GM21423 (cell line): ENCODE measurements at regions not wholly inside any gene's neighbourhood (a gene's known extent, or its start where the extent isn't known, plus 50 kb on each side); places are given as distances from the start of the nearest gene placed in this dataset.

Source experiments
- ATAC-seq: cut with Tn5 transposase; IDR thresholded peaks from one replicate; pipeline ENCODE4 v1.9.1; 2021; ENCODE audit warnings: mild to moderate bottlenecking, moderate library complexity; ENCODE audit not compliant: unreplicated experiment

- no peak for ATAC-seq
These were observed 232.6 kb upstream of the ANKRD55 start for GRCh38 chr5:56465769-56466135.

DNA sequence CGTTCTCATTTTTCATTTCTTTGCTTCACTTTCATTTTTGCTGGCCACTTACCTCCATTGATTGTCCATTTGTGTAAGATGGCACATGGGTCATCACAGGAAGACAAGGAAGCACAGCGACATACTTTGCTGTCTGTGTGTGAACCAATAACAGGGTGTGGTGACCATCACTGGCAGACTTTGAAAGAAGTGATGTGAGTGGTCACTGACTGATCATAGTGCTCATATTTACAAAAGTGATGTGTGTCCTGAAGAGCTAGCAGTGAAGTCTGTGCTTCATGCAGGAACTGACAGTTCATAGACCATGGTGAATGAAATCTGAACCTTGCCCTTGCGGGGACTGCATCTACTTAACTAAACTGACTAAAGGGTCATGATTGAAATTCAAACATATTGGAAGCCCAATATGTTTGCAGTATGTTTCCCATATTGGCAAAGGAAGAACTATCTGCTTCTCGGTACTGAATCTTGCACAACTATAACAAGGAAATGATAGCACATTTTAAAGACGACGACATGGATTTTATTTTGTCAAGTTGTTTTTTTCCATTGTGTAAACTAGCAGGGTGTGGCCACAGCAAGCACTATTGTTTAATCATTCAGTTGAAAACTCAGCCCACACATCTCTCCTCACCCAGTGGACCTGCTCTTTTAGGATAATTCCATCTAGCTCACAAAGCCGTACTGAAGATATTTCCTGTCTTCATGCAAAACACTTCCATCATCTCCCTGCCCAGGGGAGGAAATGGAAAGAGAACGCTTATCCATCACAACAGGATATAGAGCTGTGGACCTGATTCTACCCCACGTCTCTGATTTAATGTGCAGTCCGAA lies 232.0 kb upstream of the ANKRD55 start:
- ATAC-seq, result no peak

DNA sequence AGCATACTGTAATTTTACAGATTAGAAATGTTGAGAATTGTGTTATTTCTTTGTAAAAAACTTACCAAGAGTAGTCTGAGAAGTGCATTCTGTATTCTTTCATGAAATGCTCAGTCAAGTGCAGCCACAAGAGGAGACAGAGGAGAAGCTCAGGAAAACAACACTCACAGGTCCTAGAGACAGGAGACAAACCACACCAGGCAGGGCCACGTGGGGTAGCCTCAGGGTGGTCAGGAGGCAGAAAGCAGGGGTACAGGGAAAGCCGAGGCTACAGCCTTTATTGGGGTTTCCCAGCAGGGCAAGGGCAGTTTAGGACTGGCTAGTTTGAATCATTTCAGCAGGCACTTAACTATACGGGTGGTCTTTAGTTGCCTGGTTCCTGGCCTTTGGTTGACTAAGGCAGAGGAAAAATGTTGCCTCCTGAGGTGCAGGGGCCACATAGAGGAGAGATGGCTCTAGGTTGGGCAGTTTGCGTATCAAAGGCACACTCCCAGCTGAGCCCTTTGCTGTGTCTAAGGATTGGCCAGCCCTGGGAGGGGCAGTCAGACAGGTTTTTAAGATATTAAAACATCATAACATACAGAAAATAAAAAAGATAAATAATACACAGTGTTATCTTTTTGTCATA lies 230.9 kb upstream of the ANKRD55 start:
- ATAC-seq, result no peak

DNA sequence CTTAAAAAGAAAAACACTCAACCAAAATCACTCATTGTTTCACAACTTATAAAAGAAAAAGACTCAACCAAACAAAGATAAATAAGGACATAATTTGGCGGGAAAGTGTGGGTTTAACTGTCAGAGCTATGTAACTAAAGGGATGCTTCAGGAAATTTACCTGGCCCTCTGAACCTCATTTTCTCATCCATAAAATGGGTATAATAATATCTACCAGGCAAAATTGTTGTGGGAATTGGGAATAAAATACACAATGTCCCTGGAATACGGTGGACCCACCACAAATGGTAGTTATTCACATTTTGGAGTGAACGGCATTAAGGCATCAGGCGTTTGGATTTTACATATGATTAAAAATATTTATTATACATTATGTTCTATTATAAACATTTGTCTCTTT lies 228.5 kb upstream of the ANKRD55 start:
- ATAC-seq, result no peak

- no peak for ATAC-seq
These were observed 227.6 kb upstream of the ANKRD55 start for GRCh38 chr5:56460681-56461191.

- no peak for ATAC-seq
These were observed 227.0 kb upstream of the ANKRD55 start for GRCh38 chr5:56460195-56460546.

DNA sequence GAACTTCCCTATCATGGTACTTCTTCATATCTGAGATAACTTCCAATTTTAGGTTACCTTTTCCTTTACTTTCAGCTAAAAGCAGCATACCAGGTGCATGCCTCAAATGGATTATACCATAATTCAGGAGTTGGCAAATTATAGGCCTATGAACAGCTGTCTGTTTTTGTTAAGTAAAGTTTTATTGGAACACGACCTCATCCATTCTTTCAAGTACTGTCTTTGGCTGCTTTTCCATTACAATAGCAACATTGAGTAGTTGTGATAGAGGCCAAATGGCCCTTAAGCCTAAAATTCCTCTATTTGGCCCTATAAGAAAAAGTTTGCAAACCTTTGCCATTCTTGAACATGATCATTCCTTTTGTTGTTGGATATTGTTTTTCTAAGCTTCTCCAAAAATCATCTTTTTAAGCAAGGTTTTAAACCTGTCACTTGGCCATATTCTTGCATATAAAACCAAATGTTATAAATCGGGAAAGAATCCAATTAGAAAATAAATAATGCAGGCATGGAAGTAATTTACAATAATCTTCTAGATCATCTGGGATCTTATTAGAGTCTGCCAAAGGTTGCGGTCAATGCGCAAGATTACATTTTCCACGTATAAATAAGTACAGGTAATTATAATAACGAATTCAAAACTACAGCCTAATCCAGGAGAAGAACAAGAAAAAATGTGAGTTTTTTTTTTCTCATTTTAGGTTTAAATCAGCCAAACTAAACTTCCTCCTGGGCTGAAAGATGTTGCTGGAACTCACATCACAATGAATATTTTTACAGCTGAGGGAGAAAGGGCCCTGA lies 226.5 kb upstream of the ANKRD55 start:
- no peak for ATAC-seq

DNA sequence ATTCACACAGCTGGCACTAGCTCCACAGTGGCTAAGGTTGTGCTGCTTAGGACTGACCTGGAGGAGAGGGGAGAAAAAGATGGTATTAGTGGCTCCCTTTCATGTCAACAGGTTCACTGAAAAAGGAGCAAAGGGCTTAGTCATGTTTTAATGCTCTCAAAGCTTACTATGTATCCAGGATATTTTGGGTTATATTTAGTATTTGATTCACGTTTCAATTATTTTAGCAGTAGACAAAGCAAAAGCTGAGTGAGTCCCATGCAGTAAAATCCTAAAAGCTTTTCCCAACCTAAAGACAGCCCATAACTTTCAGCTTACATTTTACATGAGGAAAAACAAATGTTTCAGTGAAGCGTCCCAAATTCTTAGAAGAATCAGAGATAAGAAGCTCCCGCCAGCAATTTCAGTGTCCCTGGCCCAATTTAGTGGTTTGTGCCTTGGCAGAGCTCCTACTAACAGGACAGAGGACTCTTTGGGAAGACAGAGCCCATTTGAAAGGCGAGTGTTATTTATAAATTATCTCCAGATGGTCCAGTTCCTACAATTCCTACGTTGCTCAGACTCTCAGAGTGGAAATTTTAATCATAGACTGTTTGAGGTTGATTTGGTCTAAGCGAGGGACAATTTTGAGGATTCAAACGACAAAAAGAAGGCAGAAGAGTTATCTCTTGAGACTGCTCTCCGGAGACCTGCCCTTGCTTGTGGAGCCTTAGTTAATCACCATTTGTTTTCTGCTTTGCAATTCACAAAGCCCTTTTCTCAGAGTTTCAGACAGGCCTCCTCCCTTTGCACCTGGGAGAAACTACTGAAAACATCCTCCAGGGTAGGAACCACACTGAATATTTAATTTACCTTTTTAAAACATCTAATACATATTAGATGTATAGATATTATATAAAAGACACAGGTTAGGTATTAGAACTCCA lies 225.0 kb upstream of the ANKRD55 start:
- no peak for ATAC-seq

DNA sequence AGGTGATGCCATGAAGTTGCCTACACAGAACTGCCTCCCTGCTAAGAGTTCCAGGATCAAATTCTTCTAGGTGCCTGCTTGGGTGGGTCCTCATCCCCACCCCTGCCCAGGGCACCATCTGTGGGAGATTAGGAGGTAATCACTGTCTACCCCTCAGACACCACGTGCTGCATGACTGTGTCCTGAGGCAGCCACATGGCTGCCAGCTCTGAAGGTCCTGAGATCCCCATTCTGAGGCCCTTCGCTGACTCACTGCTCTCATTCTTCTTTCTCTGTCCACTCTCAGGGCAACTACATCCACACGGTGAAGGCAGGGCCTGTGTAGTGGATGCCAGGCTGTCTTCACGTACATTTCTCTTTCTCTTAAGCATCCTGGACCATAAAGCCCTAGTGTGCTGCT lies 222.9 kb upstream of the ANKRD55 start:
- no peak for ATAC-seq

- no peak for ATAC-seq
These were observed 222.3 kb upstream of the ANKRD55 start for GRCh38 chr5:56455417-56455816.

GRCh38 chr5:56454219-56454862 lies 221.2 kb upstream of the ANKRD55 start:
- no peak for ATAC-seq

- ATAC-seq, result no peak
These were observed 218.6 kb upstream of the ANKRD55 start for GRCh38 chr5:56451742-56452141.

- no peak for ATAC-seq
These were observed 217.6 kb upstream of the ANKRD55 start for GRCh38 chr5:56450766-56451165.

DNA sequence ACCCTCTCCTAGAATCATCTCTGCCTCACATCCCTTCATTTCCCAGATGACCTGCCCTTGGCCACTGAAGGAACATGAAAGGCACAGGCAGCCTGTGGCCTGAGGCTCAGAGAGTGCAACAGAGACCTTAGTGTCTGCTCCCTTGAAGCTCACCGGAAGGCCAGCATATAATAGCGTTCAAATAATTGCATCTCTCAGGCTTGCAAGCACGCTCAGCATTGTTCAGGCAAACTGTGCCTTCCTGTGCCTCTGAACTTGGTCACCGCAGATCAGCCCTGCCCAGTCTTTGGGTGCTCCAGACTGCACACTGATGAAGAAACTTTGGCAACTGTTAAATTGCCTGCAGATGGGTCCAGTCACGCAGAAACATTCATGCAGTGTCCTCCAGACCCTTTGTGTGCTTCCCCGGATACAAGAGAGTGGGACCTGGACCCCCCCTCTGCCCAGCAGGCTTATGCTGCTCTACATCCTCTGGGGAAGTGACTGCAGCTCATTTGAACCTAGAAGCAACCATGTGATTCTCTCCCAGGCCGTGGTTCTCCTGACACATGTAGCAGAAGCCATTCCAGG lies 216.0 kb upstream of the ANKRD55 start:
- no peak for ATAC-seq

DNA sequence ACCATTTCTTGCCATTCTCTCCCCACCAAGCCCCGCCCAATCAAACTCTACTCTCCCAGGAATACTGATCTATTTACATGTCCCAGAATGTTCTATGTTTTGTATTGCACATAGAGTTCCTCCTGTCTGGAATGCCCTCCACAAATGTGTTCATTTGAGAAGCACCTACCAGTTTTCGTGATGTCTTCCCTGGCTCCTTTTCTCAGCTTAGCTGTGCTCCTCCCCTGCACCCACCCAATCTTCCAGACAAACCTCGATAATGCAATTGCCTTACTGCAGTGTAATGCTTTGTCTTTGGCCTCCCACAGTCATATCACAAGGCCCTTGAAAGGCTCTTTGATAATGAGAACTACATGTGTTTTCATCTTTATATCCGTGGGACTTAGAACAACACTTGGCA lies 214.5 kb upstream of the ANKRD55 start:
- ATAC-seq, result no peak

DNA sequence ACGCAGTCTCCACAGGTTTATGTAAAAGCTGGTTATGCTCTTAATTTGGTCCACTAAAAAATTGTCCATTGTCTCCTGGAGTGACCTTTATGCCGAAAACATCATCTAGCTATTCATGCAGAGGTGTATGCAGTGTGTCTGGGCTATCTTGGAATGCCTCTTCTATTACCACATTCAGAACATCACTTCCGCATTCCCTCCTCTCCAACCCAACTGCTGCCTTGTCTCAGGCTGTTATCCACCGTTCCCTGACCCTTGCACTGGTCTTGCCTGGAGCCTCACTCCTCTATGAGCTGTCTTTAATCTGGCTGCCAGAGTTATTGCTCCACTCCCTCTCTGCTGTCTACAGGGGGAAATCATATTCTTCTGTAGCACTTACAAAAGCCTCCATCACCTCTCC lies 214.1 kb upstream of the ANKRD55 start:
- ATAC-seq, result no peak

- ATAC-seq, result no peak
These were observed 213.6 kb upstream of the ANKRD55 start for GRCh38 chr5:56446728-56447127.

DNA sequence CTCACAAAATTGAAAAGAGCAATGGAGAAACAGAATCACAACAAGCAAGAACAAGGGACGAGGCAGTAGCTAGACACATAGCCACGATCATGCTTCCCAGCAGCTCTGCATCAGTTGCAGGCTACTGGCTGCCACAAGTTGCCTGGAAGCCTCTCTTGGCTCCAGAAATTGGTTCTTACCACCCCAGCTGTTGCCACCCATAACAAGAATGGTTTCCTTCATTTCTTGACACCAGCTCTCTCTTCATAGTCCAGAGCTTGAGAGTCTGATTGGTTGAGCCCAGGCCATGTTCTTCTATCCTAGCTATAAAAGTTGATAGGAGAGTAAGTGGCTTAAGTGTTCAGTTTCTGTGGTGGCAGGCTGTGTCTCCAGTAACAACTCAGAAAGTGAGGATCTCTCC lies 210.7 kb upstream of the ANKRD55 start:
- ATAC-seq, result no peak

GRCh38 chr5:56440871-56441740 lies 208.0 kb upstream of the ANKRD55 start:
- no peak for ATAC-seq
